ENCODE measurements at regions not wholly inside any gene's neighbourhood (a gene's known extent, or its start where the extent isn't known, plus 50 kb on each side); places are given as distances from the start of the nearest gene placed in this dataset.

DNA sequence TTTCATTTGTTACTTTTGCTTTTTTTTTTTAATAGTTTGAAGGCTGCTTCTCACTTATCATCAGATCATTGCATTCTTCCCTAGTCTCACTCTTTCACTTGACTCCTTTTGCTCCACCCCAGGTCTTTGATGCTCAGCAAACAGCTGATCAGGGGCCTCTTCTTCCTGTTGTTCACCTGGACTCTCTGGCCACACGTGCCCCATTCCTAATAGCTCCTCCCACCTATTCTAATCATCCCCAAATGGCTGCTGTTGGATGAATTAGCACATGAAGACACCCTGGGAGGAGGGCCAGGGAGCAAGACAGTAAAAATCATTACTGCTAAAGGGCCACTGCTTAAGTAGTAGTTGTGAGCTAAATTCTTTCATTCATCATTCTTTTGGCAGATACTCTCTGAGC lies 119.5 kb downstream of the MAB21L3 start:
- DNase-seq = no peak
- intact Hi-C loops (cut with DNase I) = no loop called here

DNA sequence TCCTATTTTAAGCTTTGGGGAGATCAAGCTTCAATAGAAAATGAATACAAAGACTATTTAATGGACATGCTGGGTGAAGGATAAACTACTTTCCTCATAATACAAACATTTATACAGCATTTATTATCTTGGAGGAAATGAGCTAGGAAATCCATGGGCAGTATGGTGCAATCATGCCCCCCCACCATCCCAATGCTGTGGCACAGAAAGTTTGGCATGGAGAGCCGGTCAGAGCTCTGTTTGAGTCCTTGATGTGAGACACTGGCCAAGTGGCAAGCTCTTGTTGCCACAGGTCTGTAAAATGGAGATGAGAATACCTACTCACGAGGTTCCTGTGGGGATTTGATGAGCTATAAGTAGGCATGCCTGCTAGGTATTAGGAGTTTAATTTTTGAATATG lies 120.6 kb downstream of the MAB21L3 start:
- no peak for DNase-seq
- intact Hi-C loops (cut with DNase I) = no loop called here

DNA sequence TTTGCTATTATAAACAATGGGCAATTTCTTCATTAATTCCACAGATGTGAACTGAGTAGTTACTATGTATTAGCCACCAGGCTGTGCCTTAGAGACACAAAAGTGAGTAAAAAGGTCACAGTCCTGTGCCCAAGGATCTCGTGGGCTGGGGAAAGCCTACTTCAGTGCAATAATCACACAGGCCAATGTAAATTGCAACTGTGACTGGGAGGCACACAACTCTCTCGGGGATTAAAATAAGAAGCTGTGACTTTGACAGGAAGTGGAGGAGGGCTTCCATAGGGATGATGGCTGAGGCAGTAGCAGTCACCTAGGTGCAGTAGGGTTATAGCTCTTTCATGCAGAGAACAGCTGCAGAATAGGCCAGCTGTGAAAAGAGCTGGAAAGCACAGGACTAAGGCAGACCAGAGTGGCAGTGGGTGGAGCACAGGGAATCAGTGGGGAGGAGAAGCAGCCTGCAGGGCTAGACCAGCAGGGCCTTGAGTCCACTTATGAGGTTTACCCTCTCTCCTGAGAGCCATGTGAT lies 121.9 kb downstream of the MAB21L3 start:
- DNase-seq = no peak
- intact Hi-C loops (cut with DNase I) = no loop called here

DNA sequence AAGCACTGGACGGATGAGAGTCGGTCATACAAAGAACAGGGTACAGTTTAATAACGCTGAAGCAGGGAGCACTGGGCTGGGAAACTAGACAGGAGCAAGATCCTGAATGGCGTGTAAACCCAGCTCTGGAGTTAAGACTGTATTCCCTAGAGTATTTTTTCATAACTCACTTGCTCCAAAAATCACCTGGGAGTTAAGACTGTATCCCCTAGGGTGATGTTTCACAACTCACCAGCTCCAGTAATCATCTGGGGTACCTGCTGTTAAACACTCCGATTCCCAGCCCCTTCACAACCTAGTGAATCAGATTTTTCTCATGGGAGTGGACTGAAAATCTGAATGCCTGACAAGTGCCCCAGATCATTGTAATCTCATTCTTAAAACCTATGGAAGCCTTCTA lies 123.2 kb downstream of the MAB21L3 start:
- intact Hi-C loops (cut with DNase I) = no loop called here

DNA sequence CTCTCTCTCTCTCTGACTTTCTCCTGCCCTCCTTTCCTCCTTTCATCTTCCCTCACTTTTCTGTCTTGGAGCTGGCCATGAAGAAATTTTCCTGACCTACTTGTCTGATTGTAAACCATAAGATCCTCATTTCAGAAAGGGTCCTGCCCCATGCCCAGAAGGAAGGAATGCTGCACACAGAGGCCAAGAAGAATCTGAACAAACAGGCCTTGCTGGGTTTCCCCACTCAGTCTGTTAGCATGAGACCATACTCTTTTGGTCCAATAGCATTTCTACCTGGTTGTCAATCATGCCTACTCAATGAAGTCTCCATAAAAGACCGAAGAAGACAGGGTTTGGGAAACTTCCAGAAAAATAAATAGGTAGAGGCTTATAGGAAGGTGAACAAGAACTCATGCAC lies 128.7 kb downstream of the MAB21L3 start:
- intact Hi-C loops (cut with DNase I) = no loop called here
- DNase-seq = no peak

More for the DNA sequence above, 123.2 kb downstream of the MAB21L3 start:
- no peak for DNase-seq

DNA sequence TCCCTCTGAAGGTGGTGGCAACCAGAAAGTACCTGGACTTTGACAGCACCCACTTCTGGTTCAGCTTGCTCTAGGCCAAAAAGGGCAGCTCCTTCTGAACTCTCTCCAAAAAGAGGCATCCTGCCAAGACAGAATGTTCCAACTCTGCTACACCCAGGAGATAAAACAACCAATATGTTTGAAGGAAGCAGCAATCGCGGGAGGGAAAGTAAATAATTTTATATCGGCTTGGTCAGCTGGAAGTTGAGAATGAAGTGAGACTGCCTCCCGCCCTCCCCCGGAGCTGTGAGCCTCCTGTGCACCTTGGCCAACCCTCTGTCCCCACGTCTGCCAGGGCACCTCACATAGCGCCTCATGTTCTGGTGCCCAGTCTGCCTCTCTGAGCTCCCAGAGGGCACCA lies 130.3 kb upstream of the ATP1A1 start:
- no peak for DNase-seq
- intact Hi-C loops (cut with DNase I) = no loop called here

DNA sequence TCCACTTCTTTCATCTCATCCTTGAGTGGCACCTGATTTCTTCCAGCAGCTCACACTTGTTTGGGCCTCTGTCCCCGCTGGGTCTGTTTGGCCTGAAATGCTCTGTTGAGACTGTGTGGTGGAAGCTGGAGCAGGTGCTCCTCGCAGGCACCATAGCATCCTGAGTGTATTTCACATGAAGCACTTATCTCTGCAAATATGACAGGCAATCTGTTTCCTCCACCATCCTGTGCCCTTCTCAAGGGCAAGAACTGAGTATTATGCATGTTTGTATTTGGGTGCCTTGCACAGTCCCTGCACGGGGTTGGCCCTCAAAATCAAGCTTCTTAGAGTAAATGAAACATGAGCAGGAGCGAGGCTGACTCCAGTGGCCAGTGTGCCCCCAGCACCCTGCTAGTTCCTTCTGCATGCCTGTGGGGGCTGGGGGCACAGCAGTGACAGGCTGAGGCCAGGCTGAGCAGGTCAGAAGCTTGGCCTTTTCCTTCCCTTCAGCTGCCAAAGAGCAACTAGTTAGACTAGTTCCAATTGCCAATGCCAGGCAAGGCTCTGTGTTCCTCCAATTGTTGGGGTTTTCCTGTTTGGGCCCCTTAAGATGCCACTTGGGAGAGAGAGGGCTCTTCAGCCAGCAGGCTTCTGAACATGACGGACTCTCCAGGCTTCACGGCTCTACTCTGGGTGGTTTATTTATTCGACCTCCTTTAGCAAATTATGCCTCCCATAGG lies 129.6 kb upstream of the ATP1A1 start:
- intact Hi-C loops (cut with DNase I) = no loop called here
- DNase-seq = no peak

DNA sequence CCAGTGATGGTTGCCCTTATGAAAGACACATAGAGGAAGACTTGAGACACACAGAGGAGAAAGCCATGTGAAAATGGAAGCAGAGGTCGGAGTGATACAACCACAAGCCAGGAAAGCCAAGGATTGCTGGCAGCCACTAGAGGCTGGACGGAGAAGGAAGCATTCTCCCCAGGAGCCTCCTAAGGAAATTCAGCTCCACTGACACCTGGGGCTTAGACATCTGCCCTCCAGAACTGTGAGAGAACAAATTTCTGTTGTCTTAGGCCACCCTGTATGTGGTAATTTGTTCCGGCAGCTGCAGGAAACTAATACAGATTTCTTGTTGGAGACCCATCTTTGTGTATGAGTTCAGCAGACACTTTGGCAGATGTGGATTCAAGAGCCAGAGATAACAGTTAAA lies 126.9 kb upstream of the ATP1A1 start:
- no peak for DNase-seq
- intact Hi-C loops (cut with DNase I) = no loop called here

DNA sequence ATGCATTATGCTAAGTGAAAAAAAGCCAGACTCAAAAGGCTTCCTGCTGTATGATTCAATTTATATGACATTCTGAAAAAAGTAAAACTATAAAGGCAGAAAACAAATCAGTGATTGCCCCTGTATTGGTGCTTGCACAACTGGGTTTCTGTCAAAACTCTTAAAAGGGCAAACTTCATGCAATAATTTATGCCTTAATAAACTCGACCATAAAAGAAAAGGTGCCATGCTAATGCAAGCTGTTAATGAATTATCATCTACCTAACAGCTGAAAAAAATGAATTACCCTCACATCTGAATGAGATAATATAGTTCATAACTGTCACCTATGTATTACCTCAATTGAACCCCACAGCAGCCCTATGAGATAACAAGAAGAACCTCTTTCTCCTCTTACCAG lies 120.8 kb upstream of the ATP1A1 start:
- no peak for DNase-seq
- intact Hi-C loops (cut with DNase I) = no loop called here

DNA sequence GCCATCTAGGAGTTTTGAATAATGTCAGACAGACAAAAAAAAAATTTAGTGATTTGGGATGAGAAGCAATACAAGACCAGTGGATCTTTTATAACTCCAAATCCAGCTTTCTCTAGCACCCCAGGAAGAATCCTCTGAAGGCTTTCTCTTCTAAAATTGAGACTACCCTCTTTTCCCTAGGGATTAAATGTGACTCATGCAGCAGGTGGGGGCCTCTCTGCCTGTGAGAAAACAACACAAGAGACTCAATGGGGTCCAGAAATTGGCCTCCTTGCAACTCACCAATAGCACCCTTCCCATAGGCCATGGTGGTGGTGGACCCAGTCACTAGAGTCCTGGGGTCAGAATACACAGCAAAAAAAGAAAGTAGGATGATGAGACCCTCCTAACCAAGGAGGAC lies 120.3 kb upstream of the ATP1A1 start:
- intact Hi-C loops (cut with DNase I) = no loop called here

DNA sequence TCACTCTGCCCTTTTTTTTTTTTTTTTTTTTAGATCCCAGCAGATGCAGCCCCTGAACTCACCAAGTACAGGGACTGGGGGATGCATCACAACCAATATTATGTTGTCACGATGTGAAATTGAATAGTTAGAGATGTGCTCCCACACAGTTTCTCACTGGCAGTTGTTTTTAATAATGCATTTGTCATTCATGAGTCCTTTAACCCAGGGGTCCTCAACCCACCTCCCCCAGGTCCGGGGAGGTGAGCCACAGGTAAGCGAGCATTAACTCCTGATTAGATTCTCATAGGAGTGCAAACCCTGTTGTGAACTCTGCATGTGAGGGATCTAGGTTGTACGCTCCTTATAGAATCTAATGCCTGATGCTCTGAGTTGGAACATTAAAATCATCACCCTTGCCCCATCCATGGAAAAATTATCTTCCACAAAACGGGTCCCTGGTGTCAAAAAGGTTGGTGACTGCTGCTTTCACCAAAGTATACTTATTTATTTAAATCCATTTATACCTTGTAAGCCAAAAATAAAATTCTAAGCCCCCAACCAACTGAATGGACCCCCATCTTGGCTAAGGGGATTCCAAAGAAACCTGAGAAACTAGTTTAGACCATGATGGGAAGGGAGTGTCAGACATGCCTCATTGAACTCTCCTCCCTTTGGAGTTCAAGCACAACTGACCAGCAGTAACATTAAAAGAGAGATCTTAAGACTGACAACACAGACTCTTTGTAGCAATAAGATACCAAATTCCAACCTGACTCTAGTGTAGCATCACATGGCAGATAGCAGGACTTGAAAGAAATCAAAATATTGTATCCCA lies 119.3 kb upstream of the ATP1A1 start:
- DNase-seq = no peak
- intact Hi-C loops (cut with DNase I) = no loop called here

More for the DNA sequence above, 120.3 kb upstream of the ATP1A1 start:
- DNase-seq = no peak

DNA sequence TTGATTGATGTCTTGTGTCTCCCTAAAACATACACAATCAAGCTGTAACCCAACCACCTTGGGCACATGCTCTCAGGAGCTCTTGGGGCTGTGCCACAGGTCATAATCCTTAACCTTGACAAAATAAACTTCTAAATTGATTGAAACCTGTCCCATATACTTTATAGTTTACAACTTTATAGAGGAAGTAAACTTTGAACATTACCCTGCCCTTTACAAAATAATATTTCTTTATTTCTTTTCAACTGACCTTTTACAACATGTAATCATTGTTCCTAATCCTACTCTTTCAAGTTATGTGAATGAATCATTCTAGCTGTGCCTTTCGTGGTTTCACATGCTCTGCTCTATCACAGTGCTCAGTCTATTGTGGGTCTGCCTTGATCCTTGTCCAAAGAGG lies 118.3 kb upstream of the ATP1A1 start:
- intact Hi-C loops (cut with DNase I) = no loop called here
- DNase-seq = no peak

DNA sequence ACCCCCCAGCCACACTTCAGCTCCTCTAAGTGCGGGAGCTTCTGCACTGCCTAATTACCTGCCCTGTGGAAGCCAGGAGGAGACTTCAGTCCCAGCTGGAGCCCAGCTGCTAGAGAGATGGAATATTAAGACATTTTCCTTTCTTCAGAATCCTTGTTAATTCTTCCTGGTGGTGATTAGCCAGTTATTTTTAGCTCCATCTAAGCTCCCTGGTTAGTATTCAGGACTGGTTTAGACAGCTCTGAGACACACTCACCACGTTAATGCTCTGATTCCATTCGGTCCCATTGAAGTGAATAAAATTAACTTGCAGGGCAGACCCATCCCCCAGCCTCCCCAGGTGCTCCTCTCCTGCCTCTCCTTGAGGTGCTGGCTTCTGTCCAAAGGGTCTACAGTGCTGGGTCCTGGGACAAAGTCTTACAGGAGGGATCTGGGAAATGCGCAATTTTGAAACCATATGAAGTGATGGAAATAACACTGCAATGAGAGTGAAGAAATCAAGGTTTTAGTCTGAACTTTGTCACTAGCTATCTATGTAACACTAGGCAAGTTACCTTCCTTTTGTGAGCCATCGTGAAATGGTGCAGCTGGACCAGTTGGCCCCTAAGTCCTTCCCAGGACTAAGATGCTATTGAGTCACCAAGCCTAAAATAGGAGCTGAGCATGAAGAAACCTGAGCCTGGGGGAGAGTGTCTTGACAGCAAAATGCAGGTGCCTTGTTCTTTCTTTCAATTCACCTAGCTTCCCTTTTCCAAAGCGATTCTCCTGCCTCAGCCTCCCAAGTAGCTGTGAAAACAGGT lies 117.4 kb upstream of the ATP1A1 start:
- no peak for DNase-seq
- intact Hi-C loops (cut with DNase I) = no loop called here

DNA sequence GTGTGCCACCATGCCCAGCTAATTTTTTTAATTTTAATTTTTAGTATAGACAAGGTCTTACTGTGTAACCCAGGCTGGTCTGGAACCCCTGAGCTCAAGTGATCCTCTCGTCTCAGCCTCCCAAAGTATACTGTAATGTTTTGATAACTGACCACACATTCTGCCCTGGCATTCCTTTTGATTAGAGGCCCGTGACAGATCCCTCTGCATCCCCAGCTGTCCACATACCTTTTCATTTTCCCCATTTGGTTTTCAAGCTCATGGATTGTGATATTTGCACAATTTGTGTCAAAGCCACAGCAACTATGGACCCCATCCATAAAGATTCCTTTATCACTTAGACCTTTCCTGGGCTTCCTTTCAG lies 116.8 kb upstream of the ATP1A1 start:
- intact Hi-C loops (cut with DNase I) = no loop called here
- DNase-seq = no peak

DNA sequence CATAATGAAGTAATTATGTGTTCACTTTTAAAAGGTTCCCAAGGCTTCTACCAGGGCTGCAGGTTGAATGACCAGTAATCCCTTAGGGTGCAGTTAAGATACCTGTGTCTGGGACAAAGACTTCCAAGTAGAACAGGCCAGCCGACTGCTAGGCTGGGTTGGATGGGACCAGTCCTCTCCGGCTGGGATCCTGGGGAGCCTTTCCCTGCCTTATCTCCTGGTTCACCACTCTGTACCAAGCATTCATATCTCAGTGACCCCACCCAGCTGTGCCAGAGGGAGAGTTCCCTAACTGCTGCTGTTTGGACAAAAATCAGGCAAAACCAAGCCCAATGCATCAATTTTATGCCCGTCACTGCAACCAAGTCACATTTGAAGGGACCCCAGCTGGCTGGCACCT lies 116.2 kb upstream of the ATP1A1 start:
- DNase-seq = no peak
- intact Hi-C loops (cut with DNase I) = no loop called here

DNA sequence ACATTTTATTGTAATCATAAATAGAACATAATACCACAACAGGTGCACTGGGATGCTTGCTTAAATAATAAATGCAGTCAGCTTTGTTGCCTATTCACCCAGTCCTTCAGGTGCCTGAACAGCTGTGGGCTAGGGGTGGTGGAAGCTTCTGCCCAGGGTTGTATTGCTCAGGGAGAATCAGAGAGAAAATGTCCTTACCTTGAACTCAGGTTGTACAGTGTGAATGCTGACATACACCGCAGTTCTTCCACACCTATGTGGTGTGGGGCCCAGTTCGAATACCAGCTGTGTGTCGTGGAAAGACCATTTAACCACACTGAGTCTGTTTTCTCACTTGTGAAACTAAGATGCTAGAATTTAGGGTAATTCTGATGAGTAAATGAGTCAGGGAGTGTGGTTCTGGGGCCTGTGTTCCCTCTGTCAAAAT lies 115.7 kb upstream of the ATP1A1 start:
- intact Hi-C loops (cut with DNase I) = no loop called here

DNA sequence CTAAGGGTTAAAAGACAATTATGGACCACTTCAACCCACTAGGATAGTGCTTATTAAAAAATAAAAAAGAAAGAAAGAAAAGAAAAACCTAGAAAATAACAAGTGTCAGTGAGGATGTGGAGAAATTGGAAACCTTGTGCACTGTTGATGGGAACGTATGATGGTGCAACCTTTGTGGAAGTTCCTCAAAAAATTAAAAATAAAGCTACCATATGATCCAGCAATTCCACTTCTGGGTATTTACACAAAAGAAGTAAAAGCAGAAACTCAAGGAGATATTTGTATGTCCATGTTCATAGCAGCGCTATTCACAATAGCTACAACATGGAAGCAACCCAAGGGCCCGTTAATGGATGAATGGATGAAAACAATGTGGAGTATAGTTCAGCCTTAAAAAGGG lies 115.2 kb upstream of the ATP1A1 start:
- intact Hi-C loops (cut with DNase I) = no loop called here
- no peak for DNase-seq

More for the DNA sequence above, 115.7 kb upstream of the ATP1A1 start:
- DNase-seq = no peak

DNA sequence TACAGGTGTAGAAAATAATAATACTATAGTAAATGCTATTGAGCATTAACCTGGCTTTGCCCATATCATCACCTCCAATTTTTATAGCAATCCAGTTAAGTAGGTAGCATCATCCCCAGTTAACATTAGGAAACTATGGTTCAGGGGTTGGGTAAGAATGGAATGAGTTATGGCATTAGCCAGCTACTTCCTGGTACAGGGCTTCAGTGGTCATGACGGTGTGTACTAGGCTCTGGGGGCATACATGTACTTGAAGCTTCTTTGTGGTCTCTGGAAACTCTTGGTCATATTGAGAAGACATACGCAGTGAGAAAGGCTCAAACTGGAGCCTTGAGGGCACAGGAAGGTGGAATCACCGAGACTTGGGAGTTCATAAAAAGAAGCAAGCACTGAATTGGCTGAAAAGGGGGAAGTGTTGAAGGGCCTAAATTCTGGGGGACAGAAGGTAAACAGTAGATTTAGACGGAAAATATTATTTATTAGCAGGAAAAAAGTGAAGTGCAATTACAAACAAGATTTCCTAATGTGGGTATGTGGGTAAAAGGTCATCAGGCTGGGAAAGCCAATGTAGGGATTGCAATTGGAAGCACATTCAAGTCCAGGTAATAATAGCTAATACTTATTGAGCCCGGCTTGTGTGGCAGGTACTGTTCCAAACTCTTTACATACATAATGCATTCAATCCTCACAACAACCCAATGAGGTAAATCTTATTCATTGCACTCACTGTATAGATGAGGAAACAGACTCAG lies 114.2 kb upstream of the ATP1A1 start:
- intact Hi-C loops (cut with DNase I) = no loop called here
- DNase-seq = no peak

DNA sequence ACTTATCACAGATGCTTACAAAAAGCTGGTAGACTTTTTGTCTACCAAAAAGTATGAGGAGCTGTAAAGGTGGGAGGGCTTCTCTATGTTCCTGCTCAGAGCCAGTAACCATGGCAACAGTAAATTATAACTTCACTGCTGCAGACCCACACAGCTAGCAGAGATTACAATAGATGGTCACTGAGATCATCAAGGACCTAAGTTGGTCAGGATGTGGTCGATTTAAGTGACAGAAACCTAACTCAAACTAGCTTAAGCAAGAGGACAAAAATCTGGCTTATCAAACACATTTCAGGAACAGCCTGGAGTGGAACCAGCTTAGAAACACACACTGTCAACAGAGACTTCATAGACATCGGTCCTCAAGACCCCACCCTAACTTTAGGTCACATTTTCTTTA lies 113.4 kb upstream of the ATP1A1 start:
- DNase-seq = no peak
- intact Hi-C loops (cut with DNase I) = no loop called here

DNA sequence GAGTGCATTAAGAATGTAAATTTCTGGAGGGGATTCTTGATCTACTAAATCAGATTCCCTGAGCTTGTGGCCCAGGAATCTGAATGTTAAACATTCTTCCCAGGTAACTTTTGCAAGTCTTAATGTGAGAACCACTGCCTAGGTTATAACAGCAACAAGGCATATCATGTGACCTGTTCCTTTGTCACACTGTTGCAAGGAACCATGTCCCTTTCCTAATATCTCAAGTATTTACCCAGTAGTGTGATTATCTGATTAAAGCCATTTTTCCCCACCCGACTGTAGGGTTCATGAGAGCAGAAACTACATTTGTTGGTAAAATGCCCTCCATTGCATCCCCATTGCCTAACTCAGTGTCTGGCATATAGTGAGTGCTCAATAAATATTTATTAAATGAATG lies 112.9 kb upstream of the ATP1A1 start:
- intact Hi-C loops (cut with DNase I) = no loop called here
- DNase-seq = no peak

Data from posterior cingulate gyrus (tissue), 11 donors.